HG03095 (cell line): ENCODE measurements at regions not wholly inside any gene's neighbourhood (a gene's known extent, or its start where the extent isn't known, plus 50 kb on each side); places are given as distances from the start of the nearest gene placed in this dataset.

ENCODE experiments used
- ATAC-seq: cut with Tn5 transposase; IDR thresholded peaks from one replicate; pipeline ENCODE4 v1.9.1; 2021; ENCODE audit warnings: moderate library complexity; ENCODE audit not compliant: unreplicated experiment

GRCh38 chr7:116417593-116418345 lies 81.8 kb upstream of the CAV2 start:
- ATAC-seq, result no peak

GRCh38 chr7:116418524-116418923 lies 81.0 kb upstream of the CAV2 start:
- no peak for ATAC-seq

GRCh38 chr7:116420003-116420402 lies 79.5 kb upstream of the CAV2 start:
- ATAC-seq, result no peak

GRCh38 chr7:116421298-116421697 lies 78.2 kb upstream of the CAV2 start:
- no peak for ATAC-seq

GRCh38 chr7:116422683-116423082 lies 76.9 kb upstream of the CAV2 start:
- no peak for ATAC-seq

GRCh38 chr7:116423499-116423898 lies 76.0 kb upstream of the CAV2 start:
- ATAC-seq, result no peak

GRCh38 chr7:116425647-116426209 lies 73.8 kb upstream of the CAV2 start:
- ATAC-seq, result no peak

GRCh38 chr7:116426428-116427156 lies 72.9 kb upstream of the CAV2 start:
- no peak for ATAC-seq

- no peak for ATAC-seq
Measured at GRCh38 chr7:116429986-116430619, 69.4 kb upstream of the CAV2 start.

GRCh38 chr7:116431787-116432526 lies 67.6 kb upstream of the CAV2 start:
- ATAC-seq, result no peak

GRCh38 chr7:116432527-116432916 lies 67.0 kb upstream of the CAV2 start:
- no peak for ATAC-seq

GRCh38 chr7:116433246-116433645 lies 66.3 kb upstream of the CAV2 start:
- ATAC-seq, result no peak

- no peak for ATAC-seq
Measured at GRCh38 chr7:116434820-116435341, 64.7 kb upstream of the CAV2 start.

GRCh38 chr7:116436305-116436826 lies 63.2 kb upstream of the CAV2 start:
- ATAC-seq, result no peak

- ATAC-seq, result no peak
Measured at GRCh38 chr7:116438267-116438666, 61.3 kb upstream of the CAV2 start.

GRCh38 chr7:116439005-116439404 lies 60.5 kb upstream of the CAV2 start:
- ATAC-seq, result no peak

GRCh38 chr7:116439841-116440549 lies 59.5 kb upstream of the CAV2 start:
- ATAC-seq, result no peak

GRCh38 chr7:116441534-116441933 lies 58.0 kb upstream of the CAV2 start:
- no peak for ATAC-seq

- no peak for ATAC-seq
Measured at GRCh38 chr7:116443101-116443523, 56.4 kb upstream of the CAV2 start.

GRCh38 chr7:116443646-116444045 lies 55.9 kb upstream of the CAV2 start:
- no peak for ATAC-seq
